Activated CD8-positive, alpha-beta memory T cell treated with anti-CD3 and anti-CD28 coated beads for 4 hours (primary cell): ENCODE measurements at regions not wholly inside any gene's neighbourhood (a gene's known extent, or its start where the extent isn't known, plus 50 kb on each side); places are given as distances from the start of the nearest gene placed in this dataset.
"Not testable (repeated sequence)": the region's sequence is repeated elsewhere in the genome, so short reads cannot be mapped to it uniquely, and the experiment has no call there.

Experiments used
- DNase-seq, 2 donors: peaks; one replicate each; pipeline ENCODE4 v3.0.0-alpha.2; 2020; ENCODE audit warnings: low read depth in 2 of 2

DNA sequence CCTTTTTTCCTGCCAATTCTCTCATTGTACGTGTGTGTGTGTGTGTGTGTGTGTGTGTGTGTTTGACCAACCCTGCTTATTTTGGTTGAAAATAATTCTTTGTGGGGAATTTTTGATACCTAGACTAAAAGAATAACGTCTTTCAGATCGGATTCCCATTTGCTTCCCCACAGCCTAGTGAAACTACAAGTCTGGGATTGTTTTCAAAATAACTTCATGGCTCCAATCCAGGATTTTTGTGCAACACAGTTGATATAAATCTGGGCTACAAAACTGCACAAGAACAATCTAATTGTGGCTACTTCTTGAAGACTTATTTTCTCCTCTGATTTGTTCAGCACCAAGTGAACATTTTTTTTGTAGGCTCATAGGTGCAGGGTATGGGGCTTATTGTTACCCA is 332.8 kb upstream of the MIR17HG start:
- no peak for DNase-seq

GRCh38 chr13:91017031-91017668 is 330.3 kb upstream of the MIR17HG start:
- DNase-seq: no peak

DNA sequence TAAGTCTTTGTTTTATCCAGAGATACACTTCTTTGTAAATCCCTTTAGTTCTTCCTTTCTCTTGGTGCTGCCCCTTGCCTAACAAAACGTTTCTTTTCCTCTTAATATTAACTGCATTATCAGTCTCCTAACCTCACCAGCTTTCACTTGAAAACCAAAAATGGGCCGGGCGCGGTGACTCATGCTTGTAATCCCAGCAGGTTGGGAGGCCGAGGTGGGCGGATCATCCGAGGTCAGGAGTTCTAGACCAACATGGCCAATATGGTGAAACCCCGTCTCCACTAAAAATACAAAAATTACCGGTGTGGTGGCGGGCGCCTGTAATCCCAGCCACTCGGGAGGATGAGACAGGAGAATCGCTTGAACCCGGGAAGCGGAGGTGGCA is 329.8 kb upstream of the MIR17HG start:
- DNase-seq: no peak

DNA sequence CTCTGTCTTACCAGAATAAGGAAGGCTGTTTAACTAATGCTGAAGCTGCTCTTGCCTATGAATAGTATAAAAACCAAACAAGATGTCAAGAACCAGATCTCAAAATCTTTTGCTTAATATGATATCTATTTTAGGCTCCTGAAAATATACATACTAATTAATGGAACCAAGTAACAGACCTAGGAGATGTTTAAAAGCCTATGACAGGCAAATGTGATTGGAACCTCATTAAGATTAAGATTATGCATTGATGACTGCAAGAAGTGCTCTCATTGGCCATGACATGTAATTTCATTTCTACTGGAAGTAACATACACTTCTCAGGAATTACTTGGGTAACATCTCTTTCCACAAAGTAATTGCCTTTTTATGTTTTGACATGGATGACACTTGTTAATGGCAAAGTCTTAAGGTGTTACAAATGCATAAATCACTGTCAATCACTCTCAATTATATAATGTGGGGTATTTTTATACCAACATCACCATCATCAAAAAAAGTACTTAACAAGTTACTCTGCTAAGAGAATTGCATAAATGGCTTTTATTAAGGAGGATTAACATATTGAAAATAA is 326.9 kb upstream of the MIR17HG start:
- no peak for DNase-seq

- no peak for DNase-seq
These were observed 323.2 kb upstream of the MIR17HG start for GRCh38 chr13:91024157-91024792.

- no peak for DNase-seq
These were observed 322.0 kb upstream of the MIR17HG start for GRCh38 chr13:91025442-91025841.

- no peak for DNase-seq
These were observed 316.0 kb upstream of the MIR17HG start for GRCh38 chr13:91031508-91031907.

GRCh38 chr13:91032104-91032503 is 315.4 kb upstream of the MIR17HG start:
- DNase-seq: no peak

GRCh38 chr13:91036886-91037285 is 310.6 kb upstream of the MIR17HG start:
- DNase-seq: no peak

DNA sequence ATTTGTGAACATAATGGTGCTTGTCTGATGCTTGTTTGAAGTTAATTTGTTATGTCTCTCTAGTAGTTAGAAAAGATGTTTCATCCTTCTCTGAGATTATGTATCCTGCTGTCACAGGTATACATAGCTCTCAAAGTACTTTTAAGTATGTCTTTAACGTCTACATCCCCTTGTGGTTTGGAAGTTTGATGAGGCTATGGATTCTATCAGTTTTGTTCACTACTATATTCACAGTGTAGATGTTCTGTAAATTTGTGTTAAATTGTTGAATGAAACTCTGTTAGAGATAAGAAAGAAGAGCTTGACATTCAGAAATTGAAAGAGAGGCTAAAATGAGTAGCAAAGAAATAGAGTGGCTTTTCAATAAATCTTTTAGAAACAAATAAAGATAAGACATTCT is 304.6 kb upstream of the MIR17HG start:
- DNase-seq: no peak

- no peak for DNase-seq
These were observed 302.0 kb upstream of the MIR17HG start for GRCh38 chr13:91045351-91046034.

- no peak for DNase-seq
These were observed 300.7 kb upstream of the MIR17HG start for GRCh38 chr13:91046715-91047327.

- no peak for DNase-seq
These were observed 296.5 kb upstream of the MIR17HG start for GRCh38 chr13:91050970-91051369.

GRCh38 chr13:91052876-91053275 is 294.6 kb upstream of the MIR17HG start:
- DNase-seq: no peak

- DNase-seq: no peak
These were observed 294.0 kb upstream of the MIR17HG start for GRCh38 chr13:91053318-91054065.

GRCh38 chr13:91054902-91055301 is 292.6 kb upstream of the MIR17HG start:
- no peak for DNase-seq

DNA sequence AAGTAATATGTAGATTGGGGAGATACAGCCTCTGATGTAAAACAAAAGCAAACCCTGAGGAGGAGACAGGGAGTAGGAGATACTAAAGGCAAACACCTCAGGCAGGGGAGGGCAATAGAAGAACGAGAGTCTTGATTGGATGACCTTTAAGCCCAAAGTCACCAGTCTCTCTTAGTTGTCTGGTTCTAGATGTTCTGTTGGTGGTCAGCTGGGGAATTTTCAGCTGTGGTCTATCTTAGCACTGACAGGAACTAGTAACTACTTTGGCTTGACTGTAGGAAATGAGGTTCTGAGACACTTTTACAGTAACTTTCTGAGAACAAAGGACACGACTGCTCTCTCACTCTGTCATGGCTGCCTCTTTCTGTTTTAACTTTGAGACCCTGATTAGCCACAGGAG is 290.7 kb upstream of the MIR17HG start:
- DNase-seq: no peak

DNA sequence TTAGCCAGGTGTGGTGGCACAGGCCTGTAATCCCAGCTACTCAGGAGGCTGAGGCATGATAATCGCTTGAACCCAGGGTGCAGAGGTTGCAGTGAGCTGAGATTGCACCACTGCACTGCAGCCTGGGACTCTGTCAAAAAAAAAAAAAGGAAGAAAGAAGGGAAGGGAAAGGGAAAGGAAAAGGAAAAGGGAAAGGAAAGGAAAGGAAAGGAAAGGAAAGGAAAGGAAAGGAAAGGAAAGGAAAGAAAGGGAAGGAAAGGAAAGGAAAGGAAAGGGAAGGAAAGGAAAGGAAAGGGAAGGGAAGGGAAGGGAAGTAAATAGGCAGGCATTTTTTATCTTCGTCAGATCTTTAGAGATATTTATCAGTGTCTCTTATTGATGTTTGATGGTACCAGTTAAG is 290.0 kb upstream of the MIR17HG start:
- not testable (repeated sequence) for DNase-seq

DNA sequence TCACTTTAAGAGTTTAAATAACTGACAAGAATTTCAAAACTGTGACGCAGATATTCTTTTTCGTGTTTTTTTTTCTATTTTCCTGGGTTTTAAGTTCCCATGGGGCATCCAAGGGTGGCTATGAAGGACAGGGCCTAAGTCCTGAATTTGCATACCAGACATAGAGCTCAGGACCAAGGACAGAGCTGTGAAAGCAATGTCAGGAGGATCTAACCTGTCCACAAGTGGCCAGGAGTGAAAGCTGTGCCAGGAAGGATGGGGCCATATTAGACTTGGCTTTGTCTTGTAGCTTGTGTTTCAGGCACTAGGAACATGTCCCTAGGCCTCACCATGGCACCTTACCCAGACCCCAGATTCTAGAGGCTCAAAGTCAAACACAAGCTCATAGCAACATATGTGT is 289.4 kb upstream of the MIR17HG start:
- DNase-seq: no peak

- DNase-seq: no peak
These were observed 288.6 kb upstream of the MIR17HG start for GRCh38 chr13:91058919-91059318.

DNA sequence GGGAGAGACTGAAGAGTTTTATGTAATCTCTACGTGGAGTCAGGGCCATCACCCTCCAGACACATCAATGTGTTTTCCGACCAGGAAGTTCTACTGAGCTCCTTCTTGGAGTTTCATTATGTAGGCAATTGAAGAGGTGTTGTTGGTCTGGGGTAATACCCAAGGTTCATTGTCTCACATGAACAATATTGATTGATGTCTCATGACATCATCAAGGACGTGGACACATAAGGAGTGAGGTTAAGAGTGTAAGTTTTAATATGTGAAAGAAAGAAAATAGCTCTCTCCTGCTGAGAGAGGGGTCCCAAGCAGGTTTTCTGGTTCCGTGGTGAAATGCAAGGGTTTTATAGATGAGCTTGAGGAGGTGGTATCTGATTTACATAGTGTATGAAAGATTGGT is 280.7 kb upstream of the MIR17HG start:
- DNase-seq: no peak

DNA sequence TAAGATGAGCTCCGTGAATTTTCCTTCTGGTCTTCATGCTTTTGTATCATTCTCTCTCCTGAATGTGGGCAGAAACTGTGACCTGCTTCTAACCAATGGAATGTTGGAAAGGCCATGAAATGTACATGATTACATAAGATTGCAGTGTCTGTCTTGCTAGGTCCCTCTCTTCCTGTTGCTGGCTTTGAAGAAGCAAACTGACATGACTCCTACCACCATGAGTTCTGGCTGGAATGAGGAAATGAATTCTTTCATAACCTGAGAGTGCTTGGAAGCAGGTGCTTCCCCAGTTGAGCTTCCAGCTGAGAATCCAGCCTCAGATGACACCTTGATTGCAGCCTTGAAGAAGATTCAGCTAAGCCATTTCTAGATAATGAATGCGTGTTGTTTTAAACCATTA is 275.0 kb upstream of the MIR17HG start:
- no peak for DNase-seq
